Kidney epithelial cell (primary cell): ENCODE measurements at regions not wholly inside any gene's neighbourhood (a gene's known extent, or its start where the extent isn't known, plus 50 kb on each side); places are given as distances from the start of the nearest gene placed in this dataset.

ENCODE experiments used
- DNase-seq: peaks from one replicate; pipeline ENCODE4 v3.0.0-alpha.2; 2010; ENCODE audit warnings: low read depth
- H3K27me3 ChIP-seq: 2 replicates; pipeline ENCODE4 v1.6.0; 2011; ENCODE audit warnings: low read length; ENCODE audit not compliant: control insufficient read depth, insufficient read depth
- H3K36me3 ChIP-seq: 2 replicates; pipeline ENCODE4 v1.5.1; 2011; ENCODE audit warnings: low read length; ENCODE audit not compliant: control insufficient read depth, insufficient read depth
- H3K4me3 ChIP-seq: 2 replicates; pipeline ENCODE4 v1.5.1; 2011; ENCODE audit warnings: low read depth, mild to moderate bottlenecking, control low read depth, low read length
- TF ChIP-seq, protein P1 (sequence below): IDR thresholded peaks from 2 replicates; pipeline ENCODE4 v1.5.1; 2011; ENCODE audit warnings: mild to moderate bottlenecking, moderate library complexity, low read length, control low read depth, inconsistent platforms; ENCODE audit not compliant: insufficient read depth, poor library complexity, severe bottlenecking

DNA sequence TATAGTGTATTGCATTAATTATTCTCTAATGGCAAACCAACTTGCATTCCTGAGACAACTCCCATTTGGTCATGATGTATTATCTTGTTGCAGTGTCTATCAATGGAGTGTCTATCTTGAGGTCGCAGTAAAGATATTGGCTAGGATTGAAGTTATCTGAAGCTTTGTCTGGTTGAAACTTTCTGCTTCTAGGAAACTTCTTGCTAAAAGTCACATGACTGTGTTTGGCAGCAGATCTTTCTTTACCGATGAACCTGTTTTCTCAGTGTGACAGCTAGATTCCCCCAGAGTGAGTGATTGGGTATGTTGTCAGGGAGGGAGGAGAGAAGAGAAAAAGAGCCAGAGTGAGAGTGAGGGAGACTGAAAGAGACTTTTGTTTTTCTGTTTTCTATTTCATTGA lies 119.6 kb downstream of the QPCT start:
- TF ChIP-seq, protein P1, sequence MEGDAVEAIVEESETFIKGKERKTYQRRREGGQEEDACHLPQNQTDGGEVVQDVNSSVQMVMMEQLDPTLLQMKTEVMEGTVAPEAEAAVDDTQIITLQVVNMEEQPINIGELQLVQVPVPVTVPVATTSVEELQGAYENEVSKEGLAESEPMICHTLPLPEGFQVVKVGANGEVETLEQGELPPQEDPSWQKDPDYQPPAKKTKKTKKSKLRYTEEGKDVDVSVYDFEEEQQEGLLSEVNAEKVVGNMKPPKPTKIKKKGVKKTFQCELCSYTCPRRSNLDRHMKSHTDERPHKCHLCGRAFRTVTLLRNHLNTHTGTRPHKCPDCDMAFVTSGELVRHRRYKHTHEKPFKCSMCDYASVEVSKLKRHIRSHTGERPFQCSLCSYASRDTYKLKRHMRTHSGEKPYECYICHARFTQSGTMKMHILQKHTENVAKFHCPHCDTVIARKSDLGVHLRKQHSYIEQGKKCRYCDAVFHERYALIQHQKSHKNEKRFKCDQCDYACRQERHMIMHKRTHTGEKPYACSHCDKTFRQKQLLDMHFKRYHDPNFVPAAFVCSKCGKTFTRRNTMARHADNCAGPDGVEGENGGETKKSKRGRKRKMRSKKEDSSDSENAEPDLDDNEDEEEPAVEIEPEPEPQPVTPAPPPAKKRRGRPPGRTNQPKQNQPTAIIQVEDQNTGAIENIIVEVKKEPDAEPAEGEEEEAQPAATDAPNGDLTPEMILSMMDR, result no peak
- Histone ChIP-seq H3K27me3 (no peaks in the 10 kb centered on the region), H3K4me3 (no peak overlapping the region), H3K36me3 (no peaks in the 10 kb centered on the region)
- no peak for DNase-seq

GRCh38 chr2:37466533-37467222 lies 122.2 kb downstream of the QPCT start:
- H3K36me3 ChIP-seq, result no peaks in the 10 kb centered on the region
- TF ChIP-seq, protein P1, result no peak
- H3K4me3 ChIP-seq, result no peak overlapping the region
- DNase-seq, result no peak
- H3K27me3 ChIP-seq, result no peaks in the 10 kb centered on the region

DNA sequence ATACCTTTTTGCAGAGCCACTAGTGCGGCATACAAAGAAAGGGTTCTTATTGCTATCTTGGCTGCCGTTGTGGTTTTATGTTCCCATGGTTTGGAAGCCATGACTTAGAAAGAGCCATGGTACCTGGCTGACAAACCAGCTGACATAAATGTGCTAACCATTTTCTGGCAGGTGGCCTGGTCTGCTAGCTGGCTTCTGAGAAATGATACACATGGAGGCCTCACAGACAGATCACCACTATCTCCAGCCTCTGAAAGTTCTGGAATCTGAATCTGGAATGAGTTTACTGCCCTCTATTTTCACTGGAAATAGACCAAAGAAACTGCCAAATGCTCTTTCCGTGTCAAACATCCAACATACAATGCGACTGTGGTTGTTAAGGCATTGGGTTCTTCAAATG lies 123.7 kb downstream of the QPCT start:
- TF ChIP-seq, protein P1, result no peak
- Histone ChIP-seq H3K4me3 (no peak overlapping the region), H3K36me3 (no peaks in the 10 kb centered on the region), H3K27me3 (no peaks in the 10 kb centered on the region)
- DNase-seq, result no peak

DNA sequence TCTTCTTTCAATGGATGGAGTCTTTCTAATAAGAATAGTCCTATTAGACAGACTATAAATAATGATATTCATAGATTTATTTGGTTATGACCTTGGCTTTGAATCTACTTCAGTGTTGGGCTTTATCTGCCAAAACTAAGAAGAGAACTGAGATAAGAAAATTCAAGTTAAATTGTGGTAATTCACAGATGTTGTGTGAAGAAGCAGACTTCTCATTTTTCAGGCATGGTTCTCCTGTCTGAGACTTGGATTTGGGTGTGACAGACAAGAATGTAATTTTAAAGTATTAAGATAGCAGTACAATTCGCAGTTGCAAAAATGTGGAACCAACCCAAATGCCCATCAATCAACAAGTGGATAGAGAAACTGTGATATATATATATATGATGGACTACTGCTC lies 124.7 kb downstream of the QPCT start:
- TF ChIP-seq, protein P1, result no peak
- Histone ChIP-seq H3K36me3 (no peaks in the 10 kb centered on the region), H3K4me3 (no peak overlapping the region), H3K27me3 (no peaks in the 10 kb centered on the region)
- no peak for DNase-seq

- TF ChIP-seq, protein P1, result no peak
- DNase-seq, result no peak
- H3K4me3 ChIP-seq, result no peak overlapping the region
These were observed 126.7 kb downstream of the QPCT start for GRCh38 chr2:37471104-37471503.

DNA sequence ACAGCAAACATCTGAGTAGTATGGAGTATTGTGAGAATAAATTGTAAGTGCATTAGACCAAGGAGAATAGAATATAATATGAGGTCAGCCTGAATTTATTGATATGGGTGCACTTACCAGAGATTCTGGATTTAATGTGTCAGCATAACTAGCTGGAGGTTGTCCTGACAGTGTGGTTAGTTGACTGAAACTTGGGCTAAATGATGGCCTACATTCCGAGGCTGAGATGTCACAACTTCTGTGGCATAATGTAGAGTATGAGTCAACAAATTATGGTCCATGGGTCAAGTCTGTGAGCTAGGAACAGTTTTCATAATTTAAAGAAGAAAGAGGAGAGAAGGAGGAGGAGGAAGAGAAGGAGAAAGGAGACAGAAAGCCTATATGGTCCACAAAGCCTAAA lies 127.6 kb downstream of the QPCT start:
- Histone ChIP-seq H3K27me3 (no peaks in the 10 kb centered on the region), H3K36me3 (no peaks in the 10 kb centered on the region), H3K4me3 (no peak overlapping the region)
- no peak for DNase-seq
- TF ChIP-seq, protein P1, result no peak

More at GRCh38 chr2:37471104-37471503, 126.7 kb downstream of the QPCT start:
- no peaks in the 10 kb centered on the region for H3K27me3 ChIP-seq
- H3K36me3 ChIP-seq, result no peaks in the 10 kb centered on the region
